ENCODE measurements at regions not wholly inside any gene's neighbourhood (a gene's known extent, or its start where the extent isn't known, plus 50 kb on each side); places are given as distances from the start of the nearest gene placed in this dataset.
"Not testable (repeated sequence)": the region's sequence is repeated elsewhere in the genome, so short reads cannot be mapped to it uniquely, and the experiment has no call there.

DNA sequence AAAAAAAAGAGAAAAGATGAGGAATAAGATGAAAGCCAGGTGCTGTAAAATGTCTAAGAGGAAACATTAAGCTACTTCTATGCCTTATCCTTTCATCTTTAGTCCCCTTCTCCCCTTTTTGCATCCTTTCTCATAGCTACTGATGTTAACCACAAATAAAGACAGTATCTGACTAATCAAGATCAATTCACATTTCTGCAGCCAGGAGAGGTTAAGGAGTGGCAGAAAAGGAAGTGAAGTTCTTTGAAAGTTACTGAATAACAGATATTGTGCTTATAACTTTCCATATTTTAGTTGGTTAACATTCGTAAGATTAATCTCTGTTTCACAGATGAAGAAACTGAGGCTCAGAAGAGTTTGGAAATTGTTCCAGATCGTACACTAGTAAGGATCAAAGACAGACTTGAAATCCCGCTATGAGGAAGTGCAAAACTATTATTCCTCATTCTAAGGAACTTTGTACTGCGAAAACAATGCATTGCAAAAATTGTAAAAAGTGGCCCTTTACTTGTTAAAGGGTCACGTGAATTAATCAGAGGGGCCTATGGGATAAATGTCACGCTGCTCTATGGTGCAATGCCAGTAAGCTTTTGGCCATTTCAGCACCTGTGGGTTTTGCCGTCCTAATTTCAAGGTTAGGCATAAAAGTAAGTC is 117.7 kb upstream of the GRM7 start:
- ATAC-seq (no peak), DNase-seq (no peak)
- intact Hi-C loops (cut with micrococcal nuclease): no loop called here
- TF ChIP-seq, protein P1, sequence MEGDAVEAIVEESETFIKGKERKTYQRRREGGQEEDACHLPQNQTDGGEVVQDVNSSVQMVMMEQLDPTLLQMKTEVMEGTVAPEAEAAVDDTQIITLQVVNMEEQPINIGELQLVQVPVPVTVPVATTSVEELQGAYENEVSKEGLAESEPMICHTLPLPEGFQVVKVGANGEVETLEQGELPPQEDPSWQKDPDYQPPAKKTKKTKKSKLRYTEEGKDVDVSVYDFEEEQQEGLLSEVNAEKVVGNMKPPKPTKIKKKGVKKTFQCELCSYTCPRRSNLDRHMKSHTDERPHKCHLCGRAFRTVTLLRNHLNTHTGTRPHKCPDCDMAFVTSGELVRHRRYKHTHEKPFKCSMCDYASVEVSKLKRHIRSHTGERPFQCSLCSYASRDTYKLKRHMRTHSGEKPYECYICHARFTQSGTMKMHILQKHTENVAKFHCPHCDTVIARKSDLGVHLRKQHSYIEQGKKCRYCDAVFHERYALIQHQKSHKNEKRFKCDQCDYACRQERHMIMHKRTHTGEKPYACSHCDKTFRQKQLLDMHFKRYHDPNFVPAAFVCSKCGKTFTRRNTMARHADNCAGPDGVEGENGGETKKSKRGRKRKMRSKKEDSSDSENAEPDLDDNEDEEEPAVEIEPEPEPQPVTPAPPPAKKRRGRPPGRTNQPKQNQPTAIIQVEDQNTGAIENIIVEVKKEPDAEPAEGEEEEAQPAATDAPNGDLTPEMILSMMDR (IDR thresholded peaks at IDR 0.05): no peak
- H3K27ac Mint-ChIP-seq: no peak overlapping the region
- no peak overlapping the region for H3K4me3 Mint-ChIP-seq
- H3K4me1 Mint-ChIP-seq (ENCODE audit: low read depth): no peaks in the 10 kb centered on the region
- no peaks in the 10 kb centered on the region for H3K36me3 Mint-ChIP-seq (ENCODE audit: low read depth)
- no peaks in the 10 kb centered on the region for H3K27me3 Mint-ChIP-seq
- ChIA-PET CTCF (no interaction called here), POLR2A (no interaction called here)
- H3K9me3 Mint-ChIP-seq: peaks cover 2% of the 10 kb centered on the region

DNA sequence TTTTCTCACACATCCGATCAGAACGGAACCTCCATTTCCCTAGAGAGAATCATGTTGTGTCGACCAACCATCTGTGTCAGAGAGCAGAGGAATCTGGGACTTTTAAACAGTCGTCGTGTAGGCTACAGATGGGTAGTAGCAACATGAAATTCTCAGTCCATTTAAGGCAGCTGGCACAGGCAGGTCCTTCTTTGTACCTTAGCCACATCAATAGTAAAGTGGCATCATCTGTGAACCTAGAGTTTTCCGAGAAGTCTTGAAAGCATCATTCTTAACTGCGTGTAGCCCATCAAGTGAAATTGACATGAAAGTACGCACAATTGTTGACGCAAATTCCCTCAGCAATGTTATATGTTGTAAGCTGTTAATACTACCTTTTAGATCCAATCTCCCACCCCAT is 114.5 kb upstream of the GRM7 start:
- H3K36me3 Mint-ChIP-seq (ENCODE audit: low read depth): no peaks in the 10 kb centered on the region
- TF ChIP-seq, protein P1 (IDR thresholded peaks at IDR 0.05): no peak
- DNase-seq: no peak
- no peak overlapping the region for H3K27ac Mint-ChIP-seq
- H3K9me3 Mint-ChIP-seq: peaks cover 2% of the 10 kb centered on the region
- ChIA-PET POLR2A (no interaction called here), CTCF (no interaction called here)
- H3K4me1 Mint-ChIP-seq (ENCODE audit: low read depth): no peaks in the 10 kb centered on the region
- no peaks in the 10 kb centered on the region for H3K27me3 Mint-ChIP-seq
- ATAC-seq: no peak
- intact Hi-C loops (cut with micrococcal nuclease): no loop called here
- no peak overlapping the region for H3K4me3 Mint-ChIP-seq

DNA sequence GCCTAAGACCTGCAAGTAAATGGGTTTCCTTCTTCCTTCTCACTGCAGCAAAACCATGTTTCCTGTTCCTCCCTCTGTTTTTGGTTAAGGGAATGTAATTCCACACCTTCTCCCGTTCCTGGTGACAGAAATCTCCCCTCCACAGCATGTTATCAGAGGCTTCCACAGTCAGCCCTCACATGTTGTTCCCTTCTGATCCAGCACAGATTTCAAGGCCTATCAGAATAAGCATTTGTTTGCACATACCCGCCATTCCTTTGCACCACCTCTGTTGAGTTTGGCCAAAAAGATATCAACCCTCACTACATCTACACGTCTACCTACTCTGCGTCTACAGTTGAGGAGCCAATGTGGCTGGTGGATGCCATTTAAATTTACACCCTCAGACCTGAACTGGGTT is 113.9 kb upstream of the GRM7 start:
- POLR2A ChIA-PET: no interaction called here
- Mint-ChIP-seq H3K27ac (no peak overlapping the region), H3K9me3 (peaks cover 2% of the 10 kb centered on the region), H3K4me3 (no peak overlapping the region), H3K36me3 (ENCODE audit: low read depth) (no peaks in the 10 kb centered on the region), H3K27me3 (no peaks in the 10 kb centered on the region), H3K4me1 (ENCODE audit: low read depth) (no peaks in the 10 kb centered on the region)
- intact Hi-C loops (cut with micrococcal nuclease): no loop called here
- DNase-seq (no peak), ATAC-seq (no peak)
- CTCF ChIA-PET: no interaction called here
- TF ChIP-seq, protein P1 (IDR thresholded peaks at IDR 0.05): no peak

DNA sequence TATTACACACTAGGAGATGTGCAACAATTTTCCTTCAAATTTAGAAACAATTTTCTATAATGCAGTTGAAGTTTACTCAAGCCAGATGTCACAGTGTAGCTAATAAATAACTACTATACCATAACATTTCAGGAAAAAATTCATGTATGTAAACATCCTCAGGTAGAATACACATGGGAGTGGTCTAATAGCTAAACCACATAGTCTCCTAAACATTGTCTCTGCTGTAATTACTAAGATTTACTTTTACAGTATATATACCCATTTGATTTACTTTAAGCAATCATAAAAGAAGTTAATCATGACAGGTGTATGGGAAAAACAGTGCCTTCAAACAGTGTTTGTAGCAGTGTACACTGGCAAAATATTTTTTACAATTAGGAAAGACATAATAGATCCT is 110.1 kb upstream of the GRM7 start:
- CTCF ChIA-PET: no interaction called here
- no peaks in the 10 kb centered on the region for H3K27me3 Mint-ChIP-seq

DNA sequence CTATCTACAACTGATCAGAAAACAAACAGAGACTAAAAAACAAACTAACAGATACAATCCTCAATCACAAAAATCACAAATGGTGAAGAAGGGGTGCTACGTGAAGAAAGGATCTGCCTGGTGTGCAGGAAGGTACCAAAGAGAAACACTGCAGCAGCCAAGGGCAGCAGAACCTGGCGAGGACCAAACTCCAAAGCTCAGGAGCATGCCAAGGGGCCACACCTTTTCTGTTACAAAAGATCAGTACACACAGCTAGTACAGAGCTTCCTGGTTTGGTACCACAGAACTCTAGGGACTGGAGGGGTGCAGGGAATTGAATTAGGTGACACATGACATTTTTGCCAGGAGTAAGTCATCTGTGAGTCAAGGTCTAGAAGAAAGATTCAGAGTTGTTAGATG is 107.4 kb upstream of the GRM7 start:
- no peak overlapping the region for H3K4me3 Mint-ChIP-seq
- no peak overlapping the region for H3K27ac Mint-ChIP-seq
- no peaks in the 10 kb centered on the region for H3K36me3 Mint-ChIP-seq (ENCODE audit: low read depth)
- TF ChIP-seq, protein P1 (IDR thresholded peaks at IDR 0.05): no peak
- DNase-seq: no peak
- CTCF ChIA-PET: no interaction called here
- intact Hi-C loops (cut with micrococcal nuclease): no loop called here
- H3K4me1 Mint-ChIP-seq (ENCODE audit: low read depth): no peaks in the 10 kb centered on the region
- ATAC-seq: no peak
- POLR2A ChIA-PET: no interaction called here
- H3K9me3 Mint-ChIP-seq: peaks cover 8% of the 10 kb centered on the region
- H3K27me3 Mint-ChIP-seq: no peaks in the 10 kb centered on the region

More for the DNA sequence above, 110.1 kb upstream of the GRM7 start:
- POLR2A ChIA-PET: no interaction called here
- H3K27ac Mint-ChIP-seq: no peak overlapping the region
- intact Hi-C loops (cut with micrococcal nuclease): no loop called here
- ATAC-seq (no peak), DNase-seq (no peak)
- peaks cover 6% of the 10 kb centered on the region for H3K9me3 Mint-ChIP-seq
- no peak overlapping the region for H3K4me3 Mint-ChIP-seq
- TF ChIP-seq, protein P1 (IDR thresholded peaks at IDR 0.05): no peak
- H3K4me1 Mint-ChIP-seq (ENCODE audit: low read depth): no peaks in the 10 kb centered on the region
- no peaks in the 10 kb centered on the region for H3K36me3 Mint-ChIP-seq (ENCODE audit: low read depth)

DNA sequence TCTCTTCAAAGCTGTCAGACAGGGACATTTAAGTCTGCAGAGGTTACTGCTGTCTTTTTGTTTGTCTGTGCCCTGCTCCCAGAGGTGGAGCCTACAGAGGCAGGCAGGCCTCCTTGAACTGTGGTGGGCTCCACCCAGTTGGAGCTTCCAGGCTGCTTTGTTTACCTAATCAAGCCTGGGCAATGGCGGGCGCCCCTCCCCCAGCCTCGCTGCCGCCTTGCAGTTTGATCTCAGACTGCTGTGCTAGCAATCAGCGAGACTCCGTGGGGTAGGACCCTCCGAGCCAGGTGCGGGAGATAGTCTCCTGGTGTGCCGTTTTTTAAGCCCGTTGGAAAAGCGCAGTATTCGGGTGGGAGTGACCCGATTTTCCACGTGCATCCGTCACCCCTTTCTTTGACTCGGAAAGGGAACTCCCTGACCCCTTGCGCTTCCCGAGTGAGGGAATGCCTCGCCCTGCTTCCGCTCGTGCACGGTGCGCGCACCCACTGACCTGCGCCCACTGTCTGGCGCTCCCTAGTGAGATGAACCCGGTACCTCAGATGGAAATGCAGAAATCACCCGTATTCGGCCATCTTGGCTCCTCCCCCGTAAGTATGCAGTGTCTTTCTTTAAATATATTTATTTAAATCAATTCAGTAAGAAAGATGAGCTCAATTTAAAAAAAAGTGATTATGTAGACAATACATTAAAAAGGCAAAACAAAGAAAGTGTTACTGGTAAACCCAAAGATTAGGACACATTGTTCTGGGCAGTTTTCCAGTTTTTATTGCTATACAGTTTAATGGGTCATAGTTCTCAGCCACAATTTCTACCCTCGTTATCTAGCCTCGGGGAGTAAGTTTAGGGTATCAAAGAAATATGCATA is 91.2 kb upstream of the GRM7 start:
- H3K4me1 Mint-ChIP-seq (ENCODE audit: low read depth); CTCF ChIA-PET; intact Hi-C loops (cut with micrococcal nuclease): not testable (repeated sequence)

More for the DNA sequence above, 91.2 kb upstream of the GRM7 start:
- H3K27ac Mint-ChIP-seq; H3K27me3 Mint-ChIP-seq; POLR2A ChIA-PET; ATAC-seq; H3K4me3 Mint-ChIP-seq; DNase-seq; H3K9me3 Mint-ChIP-seq; H3K36me3 Mint-ChIP-seq (ENCODE audit: low read depth): not testable (repeated sequence)
